SU-DHL-6 (cell line): ENCODE measurements at regions not wholly inside any gene's neighbourhood (a gene's known extent, or its start where the extent isn't known, plus 50 kb on each side); places are given as distances from the start of the nearest gene placed in this dataset.

Experiments used
- H2AFZ ChIP-seq: fragments of 200-600 bp; sonication (generic); 2 replicates; pipeline ENCODE4 v1.6.1; 2014; ENCODE audit warnings: low read depth, mild to moderate bottlenecking, moderate library complexity, mixed read lengths, antibody characterized with exemption, low read length; ENCODE audit not compliant: severe bottlenecking
- H3F3A ChIP-seq: fragments of 200-600 bp; shearing (Covaris generic); 2 replicates; pipeline ENCODE4 v1.6.0; 2016; ENCODE audit warnings: antibody characterized with exemption, mild to moderate bottlenecking; ENCODE audit not compliant: insufficient read depth
- H3K27ac ChIP-seq: fragments of 200-600 bp; sonication (generic); 2 replicates; pipeline ENCODE4 v1.5.1; 2016; ENCODE audit warnings: low read depth, mild to moderate bottlenecking, low read length, moderate library complexity, mixed read lengths
- H3K27me3 ChIP-seq: fragments of 200-600 bp; sonication (generic), shearing (Covaris generic); 2 replicates; pipeline ENCODE4 v1.6.0; 2014; ENCODE audit warnings: mild to moderate bottlenecking, low read length
- H3K36me3 ChIP-seq: fragments of 200-600 bp; sonication (generic); 2 replicates; pipeline ENCODE4 v1.6.1; 2014; ENCODE audit warnings: mild to moderate bottlenecking, low read length, mixed read lengths
- H3K4me2 ChIP-seq: fragments of 300-600, 200-600 bp; shearing (Covaris generic), sonication (generic); 2 replicates; pipeline ENCODE4 v1.6.0; 2014; ENCODE audit warnings: low read length, low read depth, mild to moderate bottlenecking; ENCODE audit not compliant: poor library complexity, severe bottlenecking
- H3K4me3 ChIP-seq: fragments of 200-600 bp; sonication (generic); 2 replicates; pipeline ENCODE4 v1.5.1; 2014; ENCODE audit warnings: antibody characterized with exemption, low read length, mild to moderate bottlenecking, mixed read lengths; ENCODE audit not compliant: insufficient read depth, poor library complexity, severe bottlenecking
- H3K79me2 ChIP-seq: fragments of 200-600 bp; sonication (generic); 2 replicates; pipeline ENCODE4 v1.6.1; 2014; ENCODE audit warnings: mild to moderate bottlenecking, low read length, moderate library complexity; ENCODE audit not compliant: insufficient read depth
- H3K9ac ChIP-seq: fragments of 200-600 bp; sonication (generic); 2 replicates; pipeline ENCODE4 v1.7.0; 2014; ENCODE audit warnings: mild to moderate bottlenecking, low read length
- H3K9me2 ChIP-seq: fragments of 200-600 bp; sonication (generic); replicated peaks from 2 replicates; pipeline ENCODE4 v1.6.1; 2014; ENCODE audit warnings: low read length; ENCODE audit not compliant: insufficient read depth
- H3K9me3 ChIP-seq: fragments of 200-600 bp; sonication (generic); 2 replicates; pipeline ENCODE4 v1.6.1; 2014; ENCODE audit warnings: low read length, mixed read lengths; ENCODE audit not compliant: insufficient read depth
- H4K20me1 ChIP-seq: fragments of 200-600 bp; sonication (generic); 2 replicates; pipeline ENCODE4 v1.6.1; 2014; ENCODE audit warnings: low read depth, mild to moderate bottlenecking, antibody characterized with exemption, low read length, moderate library complexity, mixed read lengths
- EZH2phosphoT487 ChIP-seq: fragments of 200-600 bp; sonication (generic), shearing (Covaris generic); conservative IDR thresholded peaks from 2 replicates; pipeline ENCODE4 v1.6.1; 2018; ENCODE audit warnings: mild to moderate bottlenecking, antibody characterized with exemption, low read length, moderate library complexity, mixed read lengths
- TF ChIP-seq, protein P1 (sequence below): fragments of 200-600 bp; sonication (generic); IDR thresholded peaks from one replicate; pipeline ENCODE4 v1.5.1; 2017; ENCODE audit warnings: antibody characterized with exemption, mild to moderate bottlenecking, low read length, moderate library complexity; ENCODE audit not compliant: insufficient read depth, poor library complexity, severe bottlenecking

DNA sequence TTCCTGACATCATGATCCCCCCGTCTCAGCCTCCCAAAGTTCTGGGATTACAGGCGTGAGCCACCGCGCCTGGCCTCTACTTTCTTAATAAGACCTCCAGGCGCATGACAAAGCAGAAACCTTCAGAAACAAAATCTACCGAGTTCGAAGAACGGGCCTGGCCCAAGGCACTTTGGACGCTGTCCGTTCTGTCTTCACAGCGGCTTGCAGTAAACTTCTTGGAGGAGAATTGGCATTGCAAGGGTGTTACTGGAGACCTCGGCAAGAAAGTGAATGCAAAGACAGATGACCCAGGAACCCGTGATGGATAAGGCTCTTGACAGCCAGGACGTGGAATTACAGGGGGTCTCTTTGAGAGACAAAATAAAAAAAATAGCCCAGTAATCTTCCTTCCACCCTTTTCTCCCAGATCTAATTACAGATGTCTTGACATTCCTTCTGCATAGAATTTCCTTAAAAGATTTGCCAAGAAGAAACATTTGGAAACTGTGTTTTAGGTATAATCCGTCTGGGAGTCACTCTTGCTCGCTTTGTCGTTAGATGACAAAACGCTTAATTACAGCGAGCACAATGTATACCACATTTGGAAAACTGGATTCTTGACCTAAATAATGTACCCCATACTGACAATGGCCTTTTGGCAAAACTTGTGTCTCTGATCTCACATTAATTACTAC is 83.2 kb upstream of the TBX3 start:
- Histone ChIP-seq H3K36me3 (no peaks in the 10 kb centered on the region), H2AFZ (no peak overlapping the region), H3K4me2 (no peak overlapping the region), H3K9ac (no peak overlapping the region), H3F3A (no peaks in the 10 kb centered on the region), H3K9me3 (no peaks in the 10 kb centered on the region), H3K27ac (no peak overlapping the region), H3K27me3 (no peaks in the 10 kb centered on the region), H3K79me2 (no peaks in the 10 kb centered on the region), H3K4me3 (no peak overlapping the region), H4K20me1 (no peaks in the 10 kb centered on the region), H3K9me2 (no peaks in the 10 kb centered on the region)
- no peak for TF ChIP-seq EZH2phosphoT487
- TF ChIP-seq, protein P1, sequence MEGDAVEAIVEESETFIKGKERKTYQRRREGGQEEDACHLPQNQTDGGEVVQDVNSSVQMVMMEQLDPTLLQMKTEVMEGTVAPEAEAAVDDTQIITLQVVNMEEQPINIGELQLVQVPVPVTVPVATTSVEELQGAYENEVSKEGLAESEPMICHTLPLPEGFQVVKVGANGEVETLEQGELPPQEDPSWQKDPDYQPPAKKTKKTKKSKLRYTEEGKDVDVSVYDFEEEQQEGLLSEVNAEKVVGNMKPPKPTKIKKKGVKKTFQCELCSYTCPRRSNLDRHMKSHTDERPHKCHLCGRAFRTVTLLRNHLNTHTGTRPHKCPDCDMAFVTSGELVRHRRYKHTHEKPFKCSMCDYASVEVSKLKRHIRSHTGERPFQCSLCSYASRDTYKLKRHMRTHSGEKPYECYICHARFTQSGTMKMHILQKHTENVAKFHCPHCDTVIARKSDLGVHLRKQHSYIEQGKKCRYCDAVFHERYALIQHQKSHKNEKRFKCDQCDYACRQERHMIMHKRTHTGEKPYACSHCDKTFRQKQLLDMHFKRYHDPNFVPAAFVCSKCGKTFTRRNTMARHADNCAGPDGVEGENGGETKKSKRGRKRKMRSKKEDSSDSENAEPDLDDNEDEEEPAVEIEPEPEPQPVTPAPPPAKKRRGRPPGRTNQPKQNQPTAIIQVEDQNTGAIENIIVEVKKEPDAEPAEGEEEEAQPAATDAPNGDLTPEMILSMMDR, result no peak

DNA sequence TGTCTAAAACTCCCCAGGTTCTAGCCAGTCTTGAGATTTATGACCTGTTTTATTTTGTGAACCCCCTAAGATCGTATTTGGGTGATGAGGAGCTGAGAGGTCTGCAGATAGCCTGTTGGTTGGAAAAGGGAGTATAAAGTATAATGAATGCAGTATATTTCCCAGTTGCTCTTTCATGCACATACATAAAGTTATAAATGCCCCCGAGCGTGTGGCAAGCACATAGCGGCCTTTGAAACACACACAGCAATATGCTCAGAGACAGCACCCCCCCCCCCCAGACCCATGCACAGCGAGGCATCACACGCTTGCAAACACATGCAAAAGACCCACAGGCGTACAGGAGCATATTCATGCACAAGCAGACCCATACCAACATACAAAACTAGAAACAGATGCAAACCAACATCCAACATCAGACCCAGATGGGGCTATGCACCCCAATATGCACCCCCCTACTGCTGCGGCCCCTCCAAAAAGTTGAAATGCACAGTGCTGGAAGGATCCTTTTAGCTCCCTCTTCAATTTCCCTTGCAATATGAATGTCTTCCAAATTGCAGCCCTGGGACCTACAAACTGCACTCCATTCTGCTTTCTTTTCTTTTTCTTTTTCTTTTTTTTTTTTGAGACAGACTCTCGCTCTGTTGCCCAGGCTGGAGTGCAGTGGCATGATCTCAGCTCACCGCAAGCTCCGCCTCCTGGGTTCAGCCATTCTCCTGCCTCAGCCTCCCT is 82.2 kb upstream of the TBX3 start:
- H4K20me1 ChIP-seq, result no peaks in the 10 kb centered on the region
- H2AFZ ChIP-seq, result no peak overlapping the region
- H3K27ac ChIP-seq, result no peak overlapping the region
- no peak overlapping the region for H3K4me3 ChIP-seq
- no peaks in the 10 kb centered on the region for H3F3A ChIP-seq
- TF ChIP-seq, protein P1, result no peak
- no peak for TF ChIP-seq EZH2phosphoT487
- no peaks in the 10 kb centered on the region for H3K79me2 ChIP-seq
- no peaks in the 10 kb centered on the region for H3K9me3 ChIP-seq
- no peak overlapping the region for H3K4me2 ChIP-seq
- no peaks in the 10 kb centered on the region for H3K27me3 ChIP-seq
- no peaks in the 10 kb centered on the region for H3K9me2 ChIP-seq
- H3K36me3 ChIP-seq, result no peaks in the 10 kb centered on the region
- H3K9ac ChIP-seq, result no peak overlapping the region

DNA sequence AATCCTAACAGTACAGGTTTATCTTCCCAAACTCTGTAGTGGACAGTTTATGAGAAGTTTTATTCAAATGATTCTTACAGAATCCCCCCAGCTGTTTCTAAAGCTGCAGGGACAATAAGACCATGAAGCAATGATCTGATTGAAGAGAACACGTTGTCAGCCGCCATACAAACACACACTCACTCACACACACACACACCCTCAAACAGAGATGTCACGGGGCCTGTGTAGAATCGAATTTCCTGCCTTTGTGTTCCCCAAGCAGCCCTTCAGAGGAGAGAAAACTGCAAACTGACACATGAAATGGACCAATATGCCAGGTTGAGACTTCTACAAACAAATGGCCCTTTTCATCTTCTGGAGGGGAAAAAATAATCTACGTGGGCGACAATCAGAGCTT is 80.5 kb upstream of the TBX3 start:
- H3K27me3 ChIP-seq, result no peaks in the 10 kb centered on the region

More for the DNA sequence above, 80.5 kb upstream of the TBX3 start:
- no peak overlapping the region for H3K4me3 ChIP-seq
- H3K27ac ChIP-seq, result no peak overlapping the region
- H4K20me1 ChIP-seq, result no peaks in the 10 kb centered on the region
- H3K9me2 ChIP-seq, result no peaks in the 10 kb centered on the region
- no peak overlapping the region for H2AFZ ChIP-seq
- H3K9me3 ChIP-seq, result no peaks in the 10 kb centered on the region
- H3K9ac ChIP-seq, result no peak overlapping the region
- no peak for TF ChIP-seq EZH2phosphoT487
- TF ChIP-seq, protein P1, result no peak
- H3K4me2 ChIP-seq, result no peak overlapping the region
- no peaks in the 10 kb centered on the region for H3K79me2 ChIP-seq
- H3K36me3 ChIP-seq, result no peaks in the 10 kb centered on the region
- H3F3A ChIP-seq, result no peaks in the 10 kb centered on the region
